ENCODE measurements at regions not wholly inside any gene's neighbourhood (a gene's known extent, or its start where the extent isn't known, plus 50 kb on each side); places are given as distances from the start of the nearest gene placed in this dataset.

- H3K27me3 Mint-ChIP-seq = no peaks in the 10 kb centered on the region
- H3K4me1 Mint-ChIP-seq = no peaks in the 10 kb centered on the region
- POLR2A ChIA-PET = no interaction called here
Measured at GRCh38 chr5:167831754-167832504, 459.5 kb upstream of the WWC1 start.

GRCh38 chr5:167832609-167833008 is 458.8 kb upstream of the WWC1 start:
- ChIA-PET CTCF (no interaction called here), POLR2A (no interaction called here)
- WGBS (ENCODE audit: insufficient coverage) = no CpG with 5 or more reads among the region's 1 CpG
- Mint-ChIP-seq H3K27ac (no peak overlapping the region), H3K9me3 (ENCODE audit: insufficient read depth) (no peaks in the 10 kb centered on the region), H3K4me3 (no peak overlapping the region), H3K27me3 (no peaks in the 10 kb centered on the region), H3K4me1 (no peaks in the 10 kb centered on the region)
- TF ChIP-seq EZH2 (IDR thresholded peaks at IDR 0.05; ENCODE audit: borderline replicate concordance, insufficient read depth, low read depth, low read length, poor library complexity, severe bottlenecking) (no peak), CTCF (IDR thresholded peaks at IDR 0.05) (no peak)
- Histone ChIP-seq H3K27ac (ENCODE audit: low read length in 2 of 2) (no peak overlapping the region), H2AFZ (ENCODE audit: insufficient read depth, low read depth, low read length, poor library complexity, severe bottlenecking) (no peak overlapping the region), H3K4me1 (ENCODE audit: control insufficient read depth in 2 of 2, insufficient read depth in 2 of 2, low read length in 2 of 2) (no peaks in the 10 kb centered on the region), H3K36me3 (replicated peaks in 1 of 2; ENCODE audit: control extremely low read depth in 1 of 2, control insufficient read depth in 1 of 2, extremely low read depth in 1 of 2, insufficient read depth in 2 of 2, low read length in 1 of 2) (no peaks in the 10 kb centered on the region), H4K20me1 (ENCODE audit: control insufficient read depth, insufficient read depth, low read length, poor library complexity, severe bottlenecking) (no peaks in the 10 kb centered on the region), H3K9ac (ENCODE audit: low read length) (no peak overlapping the region), H3K4me3 (ENCODE audit: control extremely low read depth in 1 of 5, extremely low read depth in 1 of 5, insufficient read depth in 1 of 5, low read depth in 2 of 5, low read length in 4 of 5) (no peak overlapping the region), H3K27me3 (replicated peaks in 1 of 4; ENCODE audit: control extremely low read depth in 1 of 4, control insufficient read depth in 3 of 4, insufficient read depth in 4 of 4, low read length in 3 of 4) (no peaks in the 10 kb centered on the region), H3K9me3 (ENCODE audit: control extremely low read depth in 1 of 3, control insufficient read depth in 2 of 3, insufficient read depth in 1 of 3, low read length in 2 of 3) (no peaks in the 10 kb centered on the region), H3K4me2 (replicated peaks; ENCODE audit: low read depth, low read length, poor library complexity, severe bottlenecking) (no peak overlapping the region), H3K79me2 (ENCODE audit: control insufficient read depth, insufficient read depth, low read length) (no peaks in the 10 kb centered on the region)
- no peak for ATAC-seq (ENCODE audit: low read depth)
- DNase-seq = no peak
- intact Hi-C loops (cut with micrococcal nuclease) = no loop called here

More at GRCh38 chr5:167831754-167832504, 459.5 kb upstream of the WWC1 start:
- no peak overlapping the region for H3K27ac Mint-ChIP-seq
- WGBS (ENCODE audit: insufficient coverage) = 88% methylated on average over 5 of the region's 8 CpGs
- H3K9me3 Mint-ChIP-seq (ENCODE audit: insufficient read depth) = no peaks in the 10 kb centered on the region
- CTCF ChIA-PET = no interaction called here
- no peak overlapping the region for H3K9ac ChIP-seq (ENCODE audit: low read length)
- no peak overlapping the region for H3K4me2 ChIP-seq (replicated peaks; ENCODE audit: low read depth, low read length, poor library complexity, severe bottlenecking)
- H3K27me3 ChIP-seq (replicated peaks in 1 of 4; ENCODE audit: control extremely low read depth in 1 of 4, control insufficient read depth in 3 of 4, insufficient read depth in 4 of 4, low read length in 3 of 4) = no peaks in the 10 kb centered on the region
- no peaks in the 10 kb centered on the region for H3K4me1 ChIP-seq (ENCODE audit: control insufficient read depth in 2 of 2, insufficient read depth in 2 of 2, low read length in 2 of 2)
- H3K27ac ChIP-seq (ENCODE audit: low read length in 2 of 2) = no peak overlapping the region
- H3K36me3 ChIP-seq (replicated peaks in 1 of 2; ENCODE audit: control extremely low read depth in 1 of 2, control insufficient read depth in 1 of 2, extremely low read depth in 1 of 2, insufficient read depth in 2 of 2, low read length in 1 of 2) = no peaks in the 10 kb centered on the region
- no peaks in the 10 kb centered on the region for H3K79me2 ChIP-seq (ENCODE audit: control insufficient read depth, insufficient read depth, low read length)
- no peak overlapping the region for H3K4me3 Mint-ChIP-seq
- TF ChIP-seq CTCF (IDR thresholded peaks at IDR 0.05) = no peak
- TF ChIP-seq EZH2 (IDR thresholded peaks at IDR 0.05; ENCODE audit: borderline replicate concordance, insufficient read depth, low read depth, low read length, poor library complexity, severe bottlenecking) = no peak
- ATAC-seq (ENCODE audit: low read depth) = no peak
- H2AFZ ChIP-seq (ENCODE audit: insufficient read depth, low read depth, low read length, poor library complexity, severe bottlenecking) = no peak overlapping the region
- no peak overlapping the region for H3K4me3 ChIP-seq (ENCODE audit: control extremely low read depth in 1 of 5, extremely low read depth in 1 of 5, insufficient read depth in 1 of 5, low read depth in 2 of 5, low read length in 4 of 5)
- intact Hi-C loops (cut with micrococcal nuclease) = no loop called here
- no peaks in the 10 kb centered on the region for H4K20me1 ChIP-seq (ENCODE audit: control insufficient read depth, insufficient read depth, low read length, poor library complexity, severe bottlenecking)
- no peaks in the 10 kb centered on the region for H3K9me3 ChIP-seq (ENCODE audit: control extremely low read depth in 1 of 3, control insufficient read depth in 2 of 3, insufficient read depth in 1 of 3, low read length in 2 of 3)
- DNase-seq = no peak
